ENCODE measurements at regions not wholly inside any gene's neighbourhood (a gene's known extent, or its start where the extent isn't known, plus 50 kb on each side); places are given as distances from the start of the nearest gene placed in this dataset.
"Not testable (repeated sequence)": the region's sequence is repeated elsewhere in the genome, so short reads cannot be mapped to it uniquely, and the experiment has no call there.

DNA sequence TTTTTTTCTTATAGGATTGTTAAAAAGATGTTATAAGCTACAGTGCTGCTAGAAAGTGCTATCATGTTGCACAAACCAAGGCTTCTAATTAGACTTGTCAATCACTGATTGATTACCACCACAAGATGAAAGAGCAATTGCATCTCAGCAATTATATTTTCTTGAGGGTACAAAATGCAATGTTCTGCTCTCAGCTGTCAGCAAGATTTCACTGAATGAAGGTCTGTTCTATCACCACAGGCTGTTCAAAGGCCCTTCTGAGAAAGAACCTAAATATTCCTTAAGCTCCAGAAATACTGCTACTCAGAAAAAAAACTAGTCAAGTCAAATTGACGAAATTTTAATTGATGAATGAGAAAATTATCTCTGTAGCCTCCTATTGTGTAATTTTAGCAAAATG lies 301.9 kb upstream of the KYNU start:
- TF ChIP-seq, protein P1, sequence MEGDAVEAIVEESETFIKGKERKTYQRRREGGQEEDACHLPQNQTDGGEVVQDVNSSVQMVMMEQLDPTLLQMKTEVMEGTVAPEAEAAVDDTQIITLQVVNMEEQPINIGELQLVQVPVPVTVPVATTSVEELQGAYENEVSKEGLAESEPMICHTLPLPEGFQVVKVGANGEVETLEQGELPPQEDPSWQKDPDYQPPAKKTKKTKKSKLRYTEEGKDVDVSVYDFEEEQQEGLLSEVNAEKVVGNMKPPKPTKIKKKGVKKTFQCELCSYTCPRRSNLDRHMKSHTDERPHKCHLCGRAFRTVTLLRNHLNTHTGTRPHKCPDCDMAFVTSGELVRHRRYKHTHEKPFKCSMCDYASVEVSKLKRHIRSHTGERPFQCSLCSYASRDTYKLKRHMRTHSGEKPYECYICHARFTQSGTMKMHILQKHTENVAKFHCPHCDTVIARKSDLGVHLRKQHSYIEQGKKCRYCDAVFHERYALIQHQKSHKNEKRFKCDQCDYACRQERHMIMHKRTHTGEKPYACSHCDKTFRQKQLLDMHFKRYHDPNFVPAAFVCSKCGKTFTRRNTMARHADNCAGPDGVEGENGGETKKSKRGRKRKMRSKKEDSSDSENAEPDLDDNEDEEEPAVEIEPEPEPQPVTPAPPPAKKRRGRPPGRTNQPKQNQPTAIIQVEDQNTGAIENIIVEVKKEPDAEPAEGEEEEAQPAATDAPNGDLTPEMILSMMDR (conservative IDR thresholded peaks at IDR 0.05) = no peak
- TF ChIP-seq ZFX (IDR thresholded peaks at IDR 0.05) = no peak
- no peak overlapping the region for H3K27ac ChIP-seq

DNA sequence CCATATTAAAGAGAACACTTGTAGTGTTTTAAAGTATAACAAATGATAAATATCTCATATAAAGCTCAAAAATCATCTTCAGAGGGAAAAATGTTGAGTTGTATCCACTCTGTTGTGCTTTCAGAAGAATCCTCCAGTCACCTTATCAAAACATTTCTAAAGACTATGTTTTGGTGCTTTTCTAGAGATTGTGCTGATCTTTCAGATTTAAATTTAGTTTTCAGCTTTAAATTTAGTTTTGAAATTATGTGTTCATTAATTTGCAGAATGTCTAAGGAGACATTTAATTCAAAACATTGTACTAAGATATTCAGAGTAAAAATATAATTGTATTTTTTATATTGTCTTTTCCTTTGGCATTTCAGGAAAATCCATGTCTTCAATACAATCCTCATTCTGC lies 303.1 kb upstream of the KYNU start:
- TF ChIP-seq, protein P1 (conservative IDR thresholded peaks at IDR 0.05) = no peak
- no peak for TF ChIP-seq ZFX (IDR thresholded peaks at IDR 0.05)
- H3K27ac ChIP-seq = no peak overlapping the region

DNA sequence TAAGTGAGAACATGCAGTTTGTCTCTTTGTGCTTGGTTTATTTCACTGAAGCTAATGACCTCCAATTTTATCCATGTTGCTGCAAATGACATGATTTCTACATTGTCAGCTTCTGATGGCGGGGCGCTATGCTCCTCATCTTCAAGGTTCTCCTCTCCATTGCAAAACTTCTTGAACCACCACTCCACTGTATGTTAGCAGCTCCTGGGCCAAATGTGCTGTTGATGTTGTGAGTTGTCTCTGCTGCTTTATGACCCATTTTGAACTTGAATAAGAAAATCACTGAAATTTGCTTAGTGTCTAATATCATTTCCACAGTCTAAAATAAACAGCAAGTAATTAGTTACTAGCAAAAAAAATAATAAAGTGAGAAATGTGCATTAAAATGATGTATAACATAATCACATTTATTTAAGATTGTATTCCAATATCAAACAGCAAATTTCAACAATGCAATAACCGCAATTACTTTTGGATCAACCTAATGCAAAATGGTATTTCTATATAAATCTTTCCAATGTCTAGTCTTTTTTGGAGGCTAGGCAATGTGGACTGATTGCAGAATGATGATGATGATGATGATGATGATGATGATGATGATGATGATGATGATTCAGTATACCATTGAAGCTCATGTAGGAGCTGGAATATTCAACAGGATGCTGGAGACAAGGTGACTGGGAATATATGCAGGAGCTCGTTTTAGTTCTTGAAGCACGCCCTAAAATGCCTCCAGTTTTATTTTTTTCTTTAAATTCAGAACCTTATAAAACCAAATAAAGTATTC lies 304.9 kb upstream of the KYNU start:
- TF ChIP-seq, protein P1 (conservative IDR thresholded peaks at IDR 0.05) = no peak
- TF ChIP-seq ZFX (IDR thresholded peaks at IDR 0.05) = no peak
- H3K27ac ChIP-seq = no peak overlapping the region

DNA sequence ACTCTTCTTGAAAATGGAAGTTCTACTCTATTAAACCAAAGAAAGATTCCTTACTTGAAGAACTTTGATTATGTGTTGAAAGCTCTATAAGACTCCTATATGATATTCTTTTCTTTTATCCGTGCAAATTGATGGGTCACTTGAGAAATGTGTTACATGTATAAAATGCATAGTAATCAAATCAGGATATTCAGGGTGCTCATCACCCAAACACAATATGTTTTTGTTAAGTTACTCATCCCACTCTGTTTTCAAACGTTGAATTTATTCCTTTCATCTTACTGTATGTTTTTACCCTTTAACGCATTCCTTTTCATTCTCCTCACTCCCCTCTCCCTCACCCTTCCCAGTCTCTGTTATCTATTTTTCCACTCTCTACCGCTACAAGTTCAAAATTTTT lies 305.5 kb upstream of the KYNU start:
- TF ChIP-seq, protein P1 (conservative IDR thresholded peaks at IDR 0.05) = no peak
- TF ChIP-seq ZFX (IDR thresholded peaks at IDR 0.05) = no peak
- no peak overlapping the region for H3K27ac ChIP-seq

DNA sequence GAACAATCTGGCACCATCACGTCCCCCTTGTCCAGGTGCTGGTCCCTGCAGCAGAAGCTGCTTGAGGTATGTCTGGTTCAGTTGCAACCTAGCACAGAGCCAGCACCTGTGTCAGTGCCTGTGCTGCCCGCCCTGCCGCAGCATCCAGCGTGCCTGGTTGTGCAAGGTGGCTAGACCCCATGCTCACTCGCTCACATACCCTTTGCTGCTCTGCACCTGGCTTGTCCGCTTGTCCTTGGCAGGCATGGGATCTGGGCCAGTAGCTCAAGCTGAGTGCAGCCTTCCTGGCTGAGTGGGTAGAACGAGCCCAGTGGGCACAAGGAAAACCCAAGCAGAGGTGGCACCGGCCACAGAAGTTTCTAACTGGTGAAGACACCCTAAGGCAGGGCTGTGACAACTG lies 314.6 kb upstream of the KYNU start:
- TF ChIP-seq, protein P1 (conservative IDR thresholded peaks at IDR 0.05) = no peak
- no peak for TF ChIP-seq ZFX (IDR thresholded peaks at IDR 0.05)

DNA sequence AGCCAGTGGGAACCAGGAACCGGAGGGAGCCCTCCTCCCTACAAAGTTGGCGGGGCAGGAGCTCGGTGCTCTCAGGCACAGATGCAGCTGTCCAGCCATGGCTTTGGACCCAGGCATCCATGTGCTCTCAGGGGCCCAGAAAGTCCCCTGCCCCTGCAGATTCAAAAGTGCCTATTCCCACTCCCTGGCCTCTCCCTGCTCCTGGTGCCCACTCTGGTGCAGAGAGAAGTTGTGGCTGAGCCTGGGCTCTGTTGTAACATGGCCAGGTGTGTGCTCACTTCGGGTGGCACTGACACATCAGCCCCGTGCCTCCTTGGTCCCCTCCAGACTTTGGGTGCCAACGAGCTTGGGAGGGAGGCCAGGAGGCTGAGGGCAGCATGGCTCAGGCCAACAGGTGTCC lies 315.8 kb upstream of the KYNU start:
- TF ChIP-seq ZFX (IDR thresholded peaks at IDR 0.05) = no peak
- TF ChIP-seq, protein P1 (conservative IDR thresholded peaks at IDR 0.05) = no peak
- H3K27ac ChIP-seq = no peak overlapping the region

More for the DNA sequence above, 314.6 kb upstream of the KYNU start:
- no peak overlapping the region for H3K27ac ChIP-seq

DNA sequence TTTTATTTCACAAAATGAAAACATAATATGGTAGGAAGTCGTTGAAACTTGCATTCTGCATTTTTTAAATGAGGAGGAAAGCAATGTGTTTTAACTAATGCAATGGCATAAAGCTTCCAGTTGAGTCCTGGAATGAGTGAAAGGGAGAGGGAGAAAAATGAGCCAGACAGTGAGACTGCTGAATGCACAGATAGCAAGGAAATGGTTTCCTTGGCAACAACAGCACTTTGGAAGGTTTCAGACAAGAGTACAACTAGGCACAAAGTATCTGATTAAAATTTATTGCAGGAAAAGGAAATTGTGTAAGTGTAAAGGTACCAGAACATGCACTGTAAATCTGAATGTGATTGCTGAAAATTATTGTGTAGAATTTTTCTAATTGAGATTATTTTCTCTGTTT lies 320.1 kb upstream of the KYNU start:
- H3K27ac ChIP-seq = no peak overlapping the region
- TF ChIP-seq, protein P1 (conservative IDR thresholded peaks at IDR 0.05) = no peak
- no peak for TF ChIP-seq ZFX (IDR thresholded peaks at IDR 0.05)

DNA sequence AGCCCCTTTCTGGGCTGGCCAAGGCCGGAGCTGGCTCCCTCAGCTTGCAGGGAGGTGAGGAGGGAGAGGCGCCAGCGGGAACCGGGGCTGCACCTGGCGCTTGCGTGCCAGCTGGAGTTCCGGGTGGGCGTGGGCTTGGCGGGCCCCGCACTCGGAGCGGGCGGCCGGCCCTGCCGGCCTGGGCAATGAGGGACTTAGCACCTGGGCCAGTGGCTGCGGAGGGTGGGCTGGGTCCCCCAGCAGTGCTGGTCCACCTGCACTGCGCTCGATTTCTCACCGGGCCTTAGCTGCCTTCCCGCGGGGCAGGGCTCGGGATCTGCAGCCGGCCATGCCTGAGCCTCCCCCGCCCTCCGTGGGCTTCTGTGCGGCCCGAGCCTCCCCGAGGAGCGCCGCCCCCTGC lies 331.5 kb upstream of the KYNU start:
- not testable (repeated sequence) for H3K27ac ChIP-seq

Data from C4-2B (cell line).